OCI-LY7 (cell line): ENCODE measurements at regions not wholly inside any gene's neighbourhood (a gene's known extent, or its start where the extent isn't known, plus 50 kb on each side); places are given as distances from the start of the nearest gene placed in this dataset.

ENCODE experiments used
- CTCF ChIP-seq: fragments of 200-600 bp; sonication (generic); conservative IDR thresholded peaks from 2 replicates; pipeline ENCODE4 v1.5.1; 2014; ENCODE audit warnings: mild to moderate bottlenecking, antibody characterized with exemption, low read length, moderate library complexity, mixed read lengths
- EZH2phosphoT487 ChIP-seq: fragments of 200-600 bp; sonication (generic); IDR thresholded peaks from 2 replicates; pipeline ENCODE4 v1.6.1; 2018; ENCODE audit warnings: low read depth, borderline replicate concordance, mild to moderate bottlenecking, mixed run types, antibody characterized with exemption, low read length, moderate library complexity, mixed read lengths

- TF ChIP-seq CTCF (no peak), EZH2phosphoT487 (no peak)
Measured at GRCh38 chr6:154624038-154624599, 109.1 kb upstream of the SCAF8 start.
